Putamen (tissue), 1 donor: ENCODE measurements at regions not wholly inside any gene's neighbourhood (a gene's known extent, or its start where the extent isn't known, plus 50 kb on each side); places are given as distances from the start of the nearest gene placed in this dataset.
"Not testable (repeated sequence)": the region's sequence is repeated elsewhere in the genome, so short reads cannot be mapped to it uniquely, and the experiment has no call there.

ENCODE experiments used
- DNase-seq: peaks from one replicate; pipeline ENCODE4 v3.0.0-alpha.2; 2016; ENCODE audit warnings: low spot score

DNA sequence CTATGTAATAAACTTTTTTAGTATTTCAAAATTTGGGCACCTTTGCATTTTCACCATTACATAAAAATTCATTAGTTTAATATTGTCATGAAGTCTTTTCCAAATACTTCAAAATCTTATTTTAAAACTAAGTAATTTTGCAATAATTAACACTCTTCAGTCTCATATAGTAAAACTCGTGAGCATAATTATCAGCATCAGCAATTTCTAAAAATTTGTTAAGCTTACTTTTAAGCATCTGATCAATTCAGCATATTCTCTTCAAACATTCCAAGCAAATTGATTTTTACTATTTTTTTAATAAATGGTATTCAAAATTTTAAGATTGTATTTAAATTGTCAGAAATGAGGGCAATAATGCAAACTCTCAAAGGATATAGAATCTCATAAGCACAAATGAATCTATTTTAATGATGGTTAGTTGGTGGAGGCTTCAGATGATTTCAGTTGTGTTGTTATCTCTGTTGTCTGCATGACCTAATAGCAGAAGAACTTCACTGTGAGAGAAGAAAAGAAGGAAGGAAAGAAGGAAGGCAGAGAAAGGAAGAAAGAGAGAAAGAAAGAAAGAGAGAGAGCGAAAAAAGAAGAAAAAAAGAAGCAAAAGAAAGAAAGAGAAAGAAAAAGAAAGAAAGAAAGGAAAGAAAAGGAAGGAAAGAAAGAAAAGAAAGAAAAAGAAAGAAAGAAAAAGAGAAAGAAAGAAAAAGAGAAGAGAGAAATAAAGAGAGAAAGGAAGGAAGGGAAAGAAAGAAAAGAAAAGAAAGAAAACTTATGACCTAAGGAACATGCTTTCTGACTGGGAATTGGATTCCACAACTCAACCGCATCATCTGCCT lies 860.5 kb downstream of the NCAM2 start:
- no peak for DNase-seq

DNA sequence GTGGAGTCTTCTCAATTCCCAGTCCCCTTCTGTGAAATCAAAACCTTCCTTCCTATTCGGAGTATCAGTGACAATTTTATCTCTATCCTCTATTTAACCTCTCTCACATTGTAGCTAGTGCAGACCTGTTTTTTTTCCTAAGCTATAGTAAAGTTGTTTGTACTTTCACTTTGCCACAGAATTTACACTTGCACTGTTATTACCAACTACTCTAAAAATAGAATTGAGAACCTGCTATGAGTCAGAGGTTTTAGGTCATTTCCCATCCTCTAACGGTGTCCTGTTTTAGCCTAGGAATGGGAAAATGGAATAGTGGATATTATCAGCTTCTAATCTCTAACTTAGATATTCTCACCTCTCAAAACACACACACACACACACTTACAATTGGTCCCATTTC lies 862.7 kb downstream of the NCAM2 start:
- no peak for DNase-seq

DNA sequence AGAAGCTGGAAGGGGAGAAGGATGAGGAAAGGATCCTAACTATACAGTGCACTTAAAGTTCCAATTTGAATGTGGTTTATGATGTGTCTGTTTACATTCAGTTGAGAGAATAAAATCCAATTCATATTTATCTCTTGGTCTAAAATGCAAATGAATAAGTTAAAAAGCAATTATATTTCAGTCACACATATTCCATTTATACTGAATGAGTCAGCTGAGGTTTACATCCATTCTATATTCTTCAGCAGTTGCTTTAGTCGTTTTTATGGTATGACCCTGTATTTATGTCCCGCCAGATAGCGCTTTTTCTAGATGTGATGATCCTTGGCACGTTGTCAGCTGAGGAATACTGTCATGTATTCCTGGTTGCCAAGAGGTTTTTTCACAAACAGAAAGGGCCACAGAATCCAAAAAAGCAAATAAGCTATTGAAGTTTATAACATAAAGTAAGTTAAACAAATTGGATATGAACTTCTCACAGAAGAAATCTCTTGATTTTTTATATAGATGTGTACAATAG lies 866.2 kb downstream of the NCAM2 start:
- DNase-seq: no peak

DNA sequence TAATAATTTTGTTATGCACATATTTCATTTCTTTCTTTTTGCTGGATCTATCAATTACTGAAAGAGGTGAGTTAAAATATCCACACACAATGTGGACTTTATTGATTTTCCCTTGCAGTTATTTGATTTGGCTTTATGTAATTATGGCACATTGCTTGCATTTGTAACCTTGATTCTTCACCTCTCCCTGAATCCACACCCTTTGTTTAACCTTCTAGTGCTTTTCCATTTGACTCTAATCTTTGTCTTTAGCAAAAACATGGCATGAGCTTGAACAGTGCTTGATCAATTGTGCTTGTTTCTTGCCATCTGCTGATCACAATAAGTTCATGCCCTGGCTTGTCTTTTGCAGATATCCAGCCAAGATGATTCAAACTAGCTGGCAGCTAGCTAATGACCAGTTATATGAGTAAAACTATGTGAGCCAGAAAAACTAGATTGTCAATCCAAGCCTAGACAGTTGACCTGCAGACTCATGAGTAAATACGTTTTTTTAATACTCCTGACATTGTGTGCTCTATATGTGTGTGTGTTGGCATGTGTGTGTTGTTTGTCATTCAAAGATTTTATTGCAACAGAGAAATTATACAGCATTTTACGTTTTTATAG lies 899.2 kb downstream of the NCAM2 start:
- DNase-seq: no peak

DNA sequence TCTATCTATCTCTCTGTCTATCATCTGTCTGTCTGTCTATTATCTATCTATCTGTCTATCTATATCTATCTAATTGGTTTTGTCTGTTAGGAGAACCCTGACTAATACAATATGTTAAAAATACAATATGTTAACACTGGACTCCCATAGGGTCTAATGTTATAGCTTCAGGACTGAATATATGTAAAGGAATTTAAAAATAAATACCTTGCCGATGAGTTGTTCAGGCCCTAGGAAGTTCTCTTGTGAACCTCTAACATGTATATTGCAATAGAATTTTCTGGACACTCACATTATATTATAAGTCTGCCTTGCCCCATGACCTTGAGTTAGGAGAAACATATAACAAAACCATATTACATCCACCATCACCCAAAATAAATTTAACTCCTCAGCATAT lies 900.6 kb downstream of the NCAM2 start:
- DNase-seq: no peak

DNA sequence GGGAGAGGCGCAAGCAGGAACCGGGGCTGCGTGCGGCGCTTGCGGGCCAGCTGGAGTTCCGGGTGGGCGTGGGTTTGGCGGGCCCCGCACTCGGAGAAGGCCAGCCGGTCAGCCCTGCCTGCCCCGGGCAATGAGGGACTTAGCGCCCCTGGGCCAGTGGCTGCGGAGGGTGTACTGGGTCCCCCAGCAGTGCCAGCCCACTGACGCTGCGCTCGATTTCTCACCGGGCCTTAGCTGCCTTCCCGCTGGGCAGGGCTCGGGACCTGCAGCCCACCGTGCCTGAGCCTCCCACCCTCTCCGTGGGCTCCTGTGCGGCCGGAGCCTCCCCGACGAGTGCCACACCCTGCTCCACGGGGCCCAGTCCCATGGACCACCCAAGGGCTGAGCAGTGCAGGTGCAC lies 904.2 kb downstream of the NCAM2 start:
- DNase-seq: not testable (repeated sequence)

DNA sequence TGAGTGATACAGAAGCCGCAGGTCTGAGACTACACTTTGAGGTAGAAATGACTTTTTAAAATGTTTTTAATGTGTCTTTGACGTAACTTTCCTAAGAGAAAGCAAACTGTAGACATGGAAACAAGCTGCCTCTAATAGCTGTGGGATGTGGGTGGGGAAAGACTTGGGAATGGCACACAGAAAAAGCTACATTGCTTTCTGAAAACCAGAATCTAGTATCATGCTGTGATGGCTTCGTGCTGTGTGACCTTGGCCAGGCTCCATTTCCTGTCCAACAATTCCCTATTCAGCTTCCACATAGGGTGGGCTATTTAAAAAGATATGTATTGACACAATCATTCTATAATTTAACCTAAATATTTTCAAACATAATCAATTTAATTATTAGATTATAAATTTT lies 909.1 kb downstream of the NCAM2 start:
- no peak for DNase-seq

DNA sequence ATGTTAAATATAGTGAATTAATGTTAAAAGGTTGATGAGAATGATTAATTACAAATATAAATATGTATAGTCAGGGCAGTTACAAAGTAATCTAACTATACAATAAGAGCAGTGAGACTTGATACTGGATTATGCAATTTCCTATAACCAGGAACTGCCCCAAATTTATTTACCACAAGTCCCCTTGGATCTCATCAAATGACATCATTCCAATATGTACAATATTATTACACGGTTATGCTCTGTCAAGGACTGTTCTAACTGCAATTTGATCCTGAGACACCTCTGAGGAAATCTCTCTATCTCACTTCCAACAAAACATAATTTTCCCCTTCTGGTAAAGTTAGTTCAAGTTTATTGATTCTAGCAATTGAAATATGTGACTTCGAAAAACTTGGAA lies 917.6 kb downstream of the NCAM2 start:
- no peak for DNase-seq

DNA sequence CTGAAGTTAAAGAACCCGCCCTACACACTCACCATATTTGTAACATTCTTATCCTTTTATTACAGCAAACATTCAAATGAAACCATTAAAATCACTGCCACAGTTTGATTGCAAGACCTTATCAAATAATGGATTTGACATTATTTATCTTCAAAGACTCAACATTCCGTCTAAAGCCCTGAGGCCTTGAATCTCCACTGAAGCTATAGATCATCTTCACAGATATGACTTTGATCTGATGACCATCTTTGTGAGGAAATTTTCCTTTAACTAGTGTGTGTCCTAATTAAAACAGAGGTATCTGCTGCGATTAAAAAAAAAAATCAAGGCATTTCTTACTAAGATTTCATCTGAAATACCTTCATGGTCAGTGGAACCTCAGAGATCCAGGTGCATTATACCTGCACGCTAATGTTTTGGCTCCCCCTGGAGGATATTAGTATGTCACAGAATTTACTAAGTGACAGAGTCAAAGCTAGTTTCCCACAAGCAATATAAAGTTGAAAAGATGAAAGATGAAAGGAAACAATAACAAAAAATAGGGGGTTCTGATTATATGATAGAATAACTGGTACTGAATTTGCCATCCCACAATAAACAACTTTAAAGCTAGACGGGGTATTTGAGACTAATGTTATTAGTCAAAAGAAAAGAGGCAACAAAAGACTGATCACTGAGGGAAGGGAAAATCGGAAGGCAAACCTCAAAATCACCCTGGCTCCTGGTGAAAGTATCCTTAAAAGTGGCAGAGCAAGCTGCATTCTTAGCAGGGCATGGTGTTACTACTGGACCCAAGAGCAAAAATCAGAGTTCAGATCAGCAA lies 923.4 kb downstream of the NCAM2 start:
- no peak for DNase-seq

DNA sequence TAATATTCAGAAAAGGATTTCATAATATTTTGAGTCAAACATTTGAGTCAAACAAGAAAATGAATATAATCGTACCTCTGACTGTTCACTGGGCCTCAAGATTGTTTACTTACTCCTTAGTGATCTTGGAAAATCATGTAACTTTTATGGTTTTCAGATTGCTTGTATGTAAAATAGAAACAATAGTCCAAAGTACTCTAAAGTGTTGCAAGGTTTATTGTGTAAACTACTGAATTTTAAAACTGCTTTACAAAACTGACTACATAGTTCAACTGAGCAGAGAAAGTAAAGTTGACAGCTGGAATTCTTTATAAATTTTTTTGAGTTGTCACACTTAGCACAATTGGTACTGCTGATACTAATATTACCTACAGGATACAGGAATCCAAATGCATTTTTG lies 931.0 kb downstream of the NCAM2 start:
- no peak for DNase-seq

DNA sequence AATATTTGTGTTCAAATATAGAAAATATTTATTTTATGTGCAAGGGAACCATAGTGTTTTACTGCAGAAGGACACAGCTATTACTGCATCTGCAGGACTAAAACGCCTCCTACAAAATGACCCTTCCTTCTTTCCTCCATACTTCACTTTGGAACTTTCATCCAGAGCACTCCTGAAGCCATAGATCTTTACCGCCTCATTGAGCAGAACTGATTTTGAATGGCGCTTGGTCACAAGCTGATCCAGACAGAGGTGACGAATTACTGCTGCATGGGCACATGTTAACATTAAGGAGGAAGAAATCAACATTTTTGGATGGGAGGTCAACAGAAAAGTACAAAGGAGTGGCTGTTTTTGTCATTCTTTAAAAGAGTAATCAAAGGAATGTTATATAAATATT lies 931.6 kb downstream of the NCAM2 start:
- DNase-seq: no peak

DNA sequence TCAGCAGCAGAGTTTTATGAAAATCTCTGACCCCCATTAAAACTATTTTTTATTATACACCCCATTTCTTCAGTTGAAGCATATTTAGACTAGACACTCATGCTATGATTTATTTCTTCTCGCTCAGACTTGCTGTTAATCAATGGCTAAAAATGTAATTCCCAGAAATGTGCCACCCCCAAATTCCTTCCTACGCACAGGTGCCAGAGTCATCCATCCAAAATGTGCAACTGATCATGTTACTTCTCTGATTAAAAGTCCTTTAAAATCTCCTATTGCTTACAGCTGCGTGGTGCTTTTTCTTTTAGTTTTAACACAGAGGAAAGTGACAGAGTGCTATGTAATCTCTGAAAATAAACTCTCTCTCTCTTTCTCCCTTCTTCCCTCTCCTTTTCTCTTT lies 954.4 kb downstream of the NCAM2 start:
- DNase-seq: peak; percentile 35

DNA sequence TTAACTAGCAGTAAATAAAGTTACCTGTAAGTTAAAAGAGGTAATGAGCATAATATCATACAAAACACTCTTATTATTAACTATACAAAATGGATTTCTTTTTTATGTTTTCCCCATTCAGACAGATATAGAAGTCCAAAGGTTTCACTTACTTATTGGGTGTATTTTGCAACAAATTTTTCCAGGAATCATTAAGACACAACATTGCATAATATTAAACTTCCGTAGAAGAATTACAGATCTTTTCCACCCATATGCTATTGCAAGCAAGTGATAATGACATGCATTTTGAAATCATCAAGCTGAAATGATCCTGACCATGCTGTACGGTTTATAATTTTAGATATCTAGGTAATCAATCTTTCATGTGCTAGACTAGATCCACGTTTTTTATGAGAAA lies 957.0 kb downstream of the NCAM2 start:
- no peak for DNase-seq

DNA sequence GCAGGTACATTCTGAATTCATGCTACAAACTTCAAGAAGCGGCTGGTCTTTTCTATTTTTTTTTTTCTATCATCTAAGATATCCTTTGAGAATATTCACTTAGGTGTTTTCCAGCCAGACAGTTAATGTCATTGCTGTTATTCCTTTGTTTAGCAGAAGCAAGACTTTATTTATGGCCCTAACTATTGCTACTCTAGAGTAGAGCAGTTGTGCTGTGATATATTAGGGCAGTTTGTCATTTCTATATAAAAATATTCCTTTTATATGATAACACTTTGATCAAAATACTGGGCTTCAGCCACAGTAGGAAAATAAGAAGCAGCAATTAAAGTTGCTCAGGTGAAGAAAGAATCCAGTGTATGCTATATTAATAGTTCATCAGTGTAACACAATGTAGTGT lies 959.3 kb downstream of the NCAM2 start:
- no peak for DNase-seq

DNA sequence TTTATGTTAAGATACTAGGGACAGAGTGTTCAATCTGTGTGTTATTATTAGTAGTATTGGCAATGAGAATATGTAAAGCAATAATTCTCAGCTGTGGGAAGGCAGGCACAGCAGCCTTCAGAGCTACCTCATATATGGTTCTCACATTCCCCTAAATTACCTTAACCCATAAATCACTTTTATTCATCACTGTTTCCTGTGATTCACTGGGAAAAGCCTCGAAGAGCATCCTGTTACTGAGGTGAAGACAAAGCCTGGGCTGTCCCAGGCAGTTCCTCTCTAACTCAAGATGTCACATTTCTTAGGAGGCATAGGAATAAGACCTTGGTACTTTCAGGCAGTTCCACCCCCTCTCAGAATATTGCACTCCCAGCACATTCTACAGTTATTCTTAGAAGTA lies 965.7 kb downstream of the NCAM2 start:
- DNase-seq: no peak

DNA sequence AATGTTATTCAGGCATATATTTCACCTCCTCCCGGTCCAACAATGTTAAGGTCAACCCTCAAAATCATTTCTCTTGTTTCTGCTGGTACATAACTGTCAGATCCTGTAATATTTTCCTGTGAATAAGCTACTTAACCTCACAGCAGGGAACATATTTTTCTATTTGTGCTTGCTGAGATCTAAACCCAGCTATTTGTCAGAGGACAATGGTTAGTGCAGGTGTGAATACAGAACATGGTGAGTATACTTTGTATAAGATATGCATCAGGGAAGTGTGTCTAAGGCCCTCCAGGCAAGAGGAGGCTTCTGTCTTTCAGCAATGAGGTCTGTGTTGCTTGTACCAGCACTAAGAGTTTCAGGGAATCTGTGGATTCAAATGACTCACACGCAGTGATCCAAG lies 970.6 kb downstream of the NCAM2 start:
- no peak for DNase-seq

DNA sequence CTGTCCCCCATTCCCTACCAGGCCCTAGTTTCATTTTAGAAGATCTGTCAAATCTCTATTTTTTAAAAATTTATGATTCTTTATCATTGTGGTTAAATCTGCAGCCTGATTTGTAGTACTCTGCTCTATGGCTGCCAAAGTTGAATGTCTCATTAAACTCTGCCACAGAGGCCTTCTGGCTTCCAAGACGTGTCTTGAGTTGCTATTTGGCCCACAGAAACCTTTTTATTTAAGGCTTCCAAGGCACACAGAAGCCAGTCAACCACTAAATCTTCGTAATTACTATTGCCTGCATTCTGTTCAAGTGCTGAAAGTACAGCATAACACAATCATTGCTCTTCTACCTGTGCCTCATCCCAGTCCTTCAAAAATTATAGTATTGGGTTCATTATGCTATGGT lies 971.0 kb downstream of the NCAM2 start:
- no peak for DNase-seq

DNA sequence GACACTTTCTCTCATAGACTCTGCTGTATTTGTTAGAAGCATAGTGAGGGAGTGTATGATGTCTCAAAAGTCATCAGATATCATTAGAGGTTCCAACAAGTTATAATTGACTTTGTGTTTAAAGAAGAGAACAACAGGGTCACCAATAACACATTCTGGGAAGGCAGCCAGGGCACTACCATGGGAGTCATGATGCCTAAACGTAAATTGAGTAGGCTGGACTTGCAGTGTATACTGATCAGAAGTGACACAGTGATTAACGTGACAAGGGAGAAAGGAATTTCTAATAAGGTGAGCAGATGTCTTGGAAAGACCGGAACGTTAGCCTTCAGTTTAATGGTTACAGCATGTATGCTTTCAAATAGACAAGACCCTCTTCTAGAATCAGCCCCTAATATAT lies 973.2 kb downstream of the NCAM2 start:
- DNase-seq: no peak

DNA sequence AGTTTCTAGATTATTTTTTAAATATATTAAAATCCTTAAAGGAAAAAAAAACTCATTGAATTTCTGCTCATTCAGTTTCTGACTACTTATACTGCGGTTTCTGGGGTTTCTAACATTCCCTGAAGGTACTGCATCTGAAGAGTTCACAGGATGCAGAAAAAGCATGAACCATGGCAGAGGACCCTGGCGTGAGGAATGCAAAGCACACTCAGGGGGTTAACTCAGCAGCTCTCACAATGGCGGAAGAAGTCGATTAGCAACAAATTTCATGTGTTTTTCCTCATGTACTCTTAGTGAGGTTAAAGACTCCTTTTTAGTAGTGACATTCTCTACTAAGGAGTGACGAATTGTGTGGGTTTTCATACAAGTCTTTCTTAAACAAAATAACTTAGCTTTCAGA lies 975.6 kb downstream of the NCAM2 start:
- DNase-seq: no peak

DNA sequence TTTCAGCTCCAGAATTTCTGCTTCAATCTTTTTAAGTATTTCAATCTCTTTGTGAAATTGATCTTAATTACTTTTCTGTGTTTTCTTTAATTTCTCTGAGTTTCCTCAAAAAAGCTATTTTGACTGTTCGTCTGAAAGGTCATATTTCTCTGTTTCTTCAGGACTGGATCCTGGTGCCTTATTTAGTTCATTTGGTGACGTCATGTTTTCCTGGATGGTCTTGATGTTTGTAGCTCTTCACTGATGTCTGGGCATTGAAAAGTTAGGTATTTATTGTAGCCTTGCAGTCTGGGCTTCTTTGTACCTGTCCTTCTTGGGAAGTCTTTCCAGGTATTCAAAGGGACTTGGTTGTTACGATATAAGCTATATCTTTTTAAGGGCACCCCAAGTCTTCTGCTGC lies 998.7 kb downstream of the NCAM2 start:
- DNase-seq: no peak

DNA sequence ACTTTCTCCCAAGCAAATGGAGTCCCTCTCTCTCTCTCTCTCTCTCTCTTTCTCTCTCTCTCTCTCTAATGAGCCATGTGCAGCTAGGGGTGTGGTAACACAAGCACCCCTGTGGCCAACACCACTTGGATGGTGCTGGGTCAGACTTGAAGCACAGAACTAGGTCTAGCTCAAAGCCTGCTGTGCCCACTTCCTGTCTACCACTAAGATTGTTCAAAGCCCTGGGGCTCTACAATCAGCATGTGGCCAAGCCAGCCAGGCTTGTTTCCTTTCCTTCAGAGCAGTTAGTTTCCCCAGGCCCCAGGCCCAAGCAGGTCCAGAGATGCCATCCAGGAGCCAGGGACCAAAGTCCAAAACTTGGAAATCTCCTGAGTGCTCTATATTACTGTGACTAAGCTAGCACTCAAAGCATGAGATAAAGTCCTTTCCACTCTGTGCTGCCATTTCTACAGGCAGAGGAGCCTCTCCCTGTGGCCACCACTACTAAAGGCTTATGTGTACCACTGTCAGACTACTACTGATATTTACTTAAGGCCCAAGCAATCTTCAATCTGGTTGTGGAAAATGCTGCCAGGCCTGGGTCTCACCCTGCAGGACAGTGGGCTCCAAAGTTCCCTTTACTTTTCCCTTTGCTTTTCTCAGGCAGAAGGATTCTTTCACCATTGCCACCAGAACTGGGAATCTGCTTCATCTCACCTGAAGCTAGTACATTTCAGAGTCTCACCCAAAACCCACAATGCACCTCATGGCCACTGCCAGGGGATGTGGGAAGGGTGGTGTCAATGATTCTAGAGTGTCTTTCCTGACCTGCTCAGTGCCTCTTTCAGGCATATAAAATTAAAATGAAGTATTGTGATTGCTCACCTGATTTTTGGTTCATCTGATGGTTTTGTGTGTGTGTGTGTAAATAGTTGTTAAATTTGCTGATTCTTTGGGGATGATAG lies 999.5 kb downstream of the NCAM2 start:
- DNase-seq: no peak

DNA sequence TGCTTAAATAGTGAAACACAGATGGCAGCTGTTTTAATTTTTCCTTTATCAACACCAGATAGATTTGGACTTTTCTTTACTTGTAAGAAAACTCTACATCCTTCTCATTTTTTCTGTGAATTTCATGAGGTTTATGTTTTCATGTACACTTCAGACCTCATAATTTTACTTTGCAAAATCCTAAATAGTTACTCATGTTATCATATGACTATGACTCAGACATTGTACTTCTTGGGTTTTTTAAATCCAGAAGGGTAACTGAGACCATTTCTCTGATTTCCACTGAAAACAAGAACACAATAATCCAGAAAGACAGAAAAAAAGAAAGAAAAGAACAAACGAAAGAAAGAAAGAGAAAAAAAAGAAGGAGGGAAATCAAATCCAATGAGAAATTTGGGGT lies 1021.6 kb downstream of the NCAM2 start:
- DNase-seq: no peak
